GM12878 (cell line): ENCODE measurements at regions not wholly inside any gene's neighbourhood (a gene's known extent, or its start where the extent isn't known, plus 50 kb on each side); places are given as distances from the start of the nearest gene placed in this dataset.

Experiments
- ATF7 ChIP-seq: fragments of 450-650 bp; IDR thresholded peaks from 2 replicates; pipeline ENCODE4 v1.6.1; 2016; ENCODE audit warnings: low read depth, mild to moderate bottlenecking
- CHD4 ChIP-seq: fragments of 200-600 bp; sonication (generic); IDR thresholded peaks from 2 replicates; pipeline ENCODE4 v1.6.1; 2016; ENCODE audit warnings: mild to moderate bottlenecking
- CTCF ChIP-seq, 3 experiments: IDR thresholded peaks in 2 of 3; conservative IDR thresholded peaks in 1 of 3; 2 replicates each; pipeline ENCODE4 v1.5.1; 2011; ENCODE audit warnings: low read depth in 3 of 3, low read length in 3 of 3, mild to moderate bottlenecking in 3 of 3, control low read depth in 2 of 3, moderate library complexity in 2 of 3, inconsistent platforms in 1 of 3, mixed read lengths in 1 of 3; ENCODE audit not compliant: control insufficient read depth in 2 of 3, insufficient read depth in 1 of 3; ENCODE audit errors: extremely low read depth in 1 of 3
- EZH2 ChIP-seq: IDR thresholded peaks from 2 replicates; pipeline ENCODE4 v1.6.1; 2012; ENCODE audit warnings: low read depth, mild to moderate bottlenecking, control low read depth, inconsistent platforms, low read length, borderline replicate concordance; ENCODE audit not compliant: control insufficient read depth
- KDM1A ChIP-seq: fragments of 200-600 bp; sonication (generic); IDR thresholded peaks from 2 replicates; pipeline ENCODE4 v1.6.1; 2016; ENCODE audit warnings: borderline replicate concordance
- MXI1 ChIP-seq: fragments of 150-350 bp; IDR thresholded peaks from 2 replicates; pipeline ENCODE4 v1.6.1; 2011; ENCODE audit warnings: low read depth, mild to moderate bottlenecking, inconsistent platforms, low read length, improper control_type of control experiment
- NBN ChIP-seq: fragments of 450-650 bp; IDR thresholded peaks from 2 replicates; pipeline ENCODE4 v1.6.1; 2016
- POLR2A ChIP-seq: IDR thresholded peaks from 2 replicates; pipeline ENCODE4 v1.6.1; 2011; ENCODE audit warnings: low read depth, mild to moderate bottlenecking, low read length
- REST ChIP-seq: IDR thresholded peaks from 2 replicates; pipeline ENCODE4 v1.6.1; 2012; ENCODE audit warnings: mild to moderate bottlenecking, low read depth, low read length
- SMARCA5 ChIP-seq: fragments of 450-650 bp; IDR thresholded peaks from 2 replicates; pipeline ENCODE4 v1.6.1; 2017; ENCODE audit warnings: mild to moderate bottlenecking
- SPI1 ChIP-seq: IDR thresholded peaks from 2 replicates; pipeline ENCODE4 v1.6.1; 2011; ENCODE audit warnings: low read depth, mild to moderate bottlenecking, low read length, moderate library complexity, borderline replicate concordance; ENCODE audit not compliant: insufficient read depth
- SUZ12 ChIP-seq: fragments of 200-600 bp; sonication (generic); IDR thresholded peaks from one replicate; pipeline ENCODE4 v1.6.1; 2018; ENCODE audit warnings: antibody characterized with exemption, mild to moderate bottlenecking; ENCODE audit not compliant: unreplicated experiment
- ZBED1 ChIP-seq: IDR thresholded peaks from 2 replicates; pipeline ENCODE4 v1.6.1; 2016; ENCODE audit warnings: borderline replicate concordance
- ZZZ3 ChIP-seq: IDR thresholded peaks from 2 replicates; pipeline ENCODE4 v1.6.1; 2011; ENCODE audit warnings: low read depth; ENCODE audit not compliant: control insufficient read depth, insufficient read length

GRCh38 chr9:135279834-135280393 lies 192.4 kb downstream of the OLFM1 start:
- TF ChIP-seq ATF7: no peak
- no peak for TF ChIP-seq NBN
- no peak for TF ChIP-seq CTCF (IDR thresholded peaks at IDR 0.05 in 2 of 3, conservative IDR thresholded peaks at IDR 0.05 in 1 of 3; ENCODE audit: control insufficient read depth in 2 of 3, extremely low read depth in 1 of 3, insufficient read depth in 1 of 3, low read depth in 3 of 3, low read length in 3 of 3)
- no peak for TF ChIP-seq ZBED1
- TF ChIP-seq SPI1: no peak
- no peak for TF ChIP-seq CHD4
- TF ChIP-seq POLR2A: no peak
- no peak for TF ChIP-seq ZZZ3
- no peak for TF ChIP-seq MXI1
- TF ChIP-seq EZH2: no peak
- TF ChIP-seq SMARCA5: no peak
- TF ChIP-seq KDM1A: no peak
- no peak for TF ChIP-seq SUZ12
- TF ChIP-seq REST: no peak
